Body of pancreas (tissue), 4 donors: ENCODE measurements at regions not wholly inside any gene's neighbourhood (a gene's known extent, or its start where the extent isn't known, plus 50 kb on each side); places are given as distances from the start of the nearest gene placed in this dataset.

Source experiments
- POLR2A ChIP-seq, 3 donors: fragments of 450-650 bp; IDR thresholded peaks; one replicate each; pipeline ENCODE4 v1.6.1; 2016; ENCODE audit warnings: antibody characterized with exemption in 3 of 3, mild to moderate bottlenecking in 2 of 3
- TF ChIP-seq, protein P1 (sequence below), 7 experiments: fragments of 450-650 bp in 4 of 7; fragments of 200-600 bp in 3 of 7; sonication (generic) in 3 of 7; IDR thresholded peaks; one replicate each; pipeline ENCODE4 v1.5.1; 2016 to 2019; ENCODE audit warnings: antibody characterized with exemption in 7 of 7

DNA sequence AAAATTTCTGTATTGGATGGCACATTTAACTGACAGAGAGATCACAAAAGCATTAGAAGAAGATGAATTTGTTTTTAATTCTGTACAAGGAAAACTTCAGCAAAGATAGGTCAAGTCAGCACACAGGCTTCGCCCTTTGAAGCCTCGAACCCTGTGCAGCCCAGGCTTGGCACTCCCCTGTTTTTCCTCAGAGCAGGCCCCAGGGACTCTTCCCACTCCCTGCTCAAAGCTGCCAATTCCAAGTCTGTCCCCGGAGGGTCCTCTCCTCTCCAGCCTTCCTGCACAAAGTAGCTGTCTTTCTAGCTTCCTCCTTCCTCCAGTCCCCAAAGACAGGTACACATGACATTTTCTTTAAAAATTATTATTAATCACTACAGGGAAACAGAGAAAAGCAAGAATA, 466.3 kb downstream of the PPARGC1A start:
- TF ChIP-seq, protein P1, sequence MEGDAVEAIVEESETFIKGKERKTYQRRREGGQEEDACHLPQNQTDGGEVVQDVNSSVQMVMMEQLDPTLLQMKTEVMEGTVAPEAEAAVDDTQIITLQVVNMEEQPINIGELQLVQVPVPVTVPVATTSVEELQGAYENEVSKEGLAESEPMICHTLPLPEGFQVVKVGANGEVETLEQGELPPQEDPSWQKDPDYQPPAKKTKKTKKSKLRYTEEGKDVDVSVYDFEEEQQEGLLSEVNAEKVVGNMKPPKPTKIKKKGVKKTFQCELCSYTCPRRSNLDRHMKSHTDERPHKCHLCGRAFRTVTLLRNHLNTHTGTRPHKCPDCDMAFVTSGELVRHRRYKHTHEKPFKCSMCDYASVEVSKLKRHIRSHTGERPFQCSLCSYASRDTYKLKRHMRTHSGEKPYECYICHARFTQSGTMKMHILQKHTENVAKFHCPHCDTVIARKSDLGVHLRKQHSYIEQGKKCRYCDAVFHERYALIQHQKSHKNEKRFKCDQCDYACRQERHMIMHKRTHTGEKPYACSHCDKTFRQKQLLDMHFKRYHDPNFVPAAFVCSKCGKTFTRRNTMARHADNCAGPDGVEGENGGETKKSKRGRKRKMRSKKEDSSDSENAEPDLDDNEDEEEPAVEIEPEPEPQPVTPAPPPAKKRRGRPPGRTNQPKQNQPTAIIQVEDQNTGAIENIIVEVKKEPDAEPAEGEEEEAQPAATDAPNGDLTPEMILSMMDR (IDR thresholded peaks at IDR 0.05): no peak
- TF ChIP-seq POLR2A (IDR thresholded peaks at IDR 0.05): no peak
